ENCODE measurements at regions not wholly inside any gene's neighbourhood (a gene's known extent, or its start where the extent isn't known, plus 50 kb on each side); places are given as distances from the start of the nearest gene placed in this dataset.

DNA sequence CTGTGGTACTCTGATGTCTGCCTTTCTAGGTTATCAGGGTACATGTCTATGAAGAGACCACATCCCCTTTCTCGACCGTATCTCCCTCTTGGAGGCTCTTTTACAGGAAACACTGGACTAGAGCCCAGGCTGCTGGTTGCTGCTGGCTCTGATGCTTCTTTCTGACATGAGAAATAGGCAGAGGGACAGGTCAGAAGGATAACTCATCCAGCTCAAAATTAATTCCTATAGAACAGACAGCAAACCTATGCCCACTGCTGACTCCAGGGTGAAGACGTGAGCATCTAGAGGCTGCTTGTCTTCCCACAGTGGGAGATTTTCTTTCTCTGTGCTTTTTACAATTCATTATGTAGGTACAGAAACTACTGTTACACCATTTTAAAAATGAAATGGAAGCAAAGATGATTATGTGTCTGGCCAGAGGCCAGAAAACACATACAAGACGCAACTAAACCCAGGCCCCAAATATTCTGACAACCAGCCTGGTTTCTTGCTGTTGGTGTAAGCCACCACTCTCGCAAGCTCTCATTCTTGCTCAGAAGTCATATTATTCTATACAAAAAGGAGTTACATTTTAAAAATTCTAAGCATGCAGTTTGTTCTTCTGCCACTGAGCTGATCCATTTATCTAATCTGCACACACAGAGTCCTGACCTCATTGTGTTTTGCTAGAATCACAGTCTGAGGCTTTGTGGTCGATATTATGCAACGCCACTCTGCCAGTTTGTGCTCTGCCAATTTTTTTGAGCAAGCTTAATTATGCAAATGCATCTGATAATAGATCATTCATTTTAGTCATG, 424.3 kb downstream of the KIF20B start:
- Histone ChIP-seq H3K4me3 (ENCODE audit: low read depth in 1 of 2, low read length in 2 of 2) (no peak overlapping the region), H3K27ac (ENCODE audit: low read length) (no peak overlapping the region), H3K9me3 (ENCODE audit: control insufficient read depth in 1 of 2, low read length in 2 of 2) (no peaks in the 10 kb centered on the region), H3K27me3 (ENCODE audit: low read depth, low read length) (no peaks in the 10 kb centered on the region), H3K36me3 (ENCODE audit: control insufficient read depth in 1 of 2, insufficient read depth in 2 of 2, low read length in 2 of 2) (no peaks in the 10 kb centered on the region), H3K4me1 (ENCODE audit: control insufficient read depth in 1 of 2, insufficient read depth in 2 of 2, low read length in 2 of 2) (no peaks in the 10 kb centered on the region)

DNA sequence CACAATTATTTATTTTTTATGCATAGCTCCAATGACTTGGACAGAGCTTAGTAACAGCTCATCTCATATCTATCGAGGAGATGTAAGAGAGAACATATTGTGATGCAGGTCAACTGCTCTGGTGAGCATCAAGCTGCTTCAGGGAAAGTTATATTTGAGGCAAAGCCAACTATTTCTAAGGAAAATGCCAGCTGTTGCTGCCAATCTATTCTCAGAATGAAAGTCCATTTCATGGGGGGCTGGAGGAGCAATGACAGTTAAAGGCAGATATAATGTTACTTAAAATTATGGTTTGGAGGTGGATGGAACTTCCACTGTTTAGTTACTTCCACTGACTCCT, 424.8 kb downstream of the KIF20B start:
- no peak overlapping the region for H3K4me3 ChIP-seq (ENCODE audit: low read depth in 1 of 2, low read length in 2 of 2)
- H3K9me3 ChIP-seq (ENCODE audit: control insufficient read depth in 1 of 2, low read length in 2 of 2) = peaks cover 0 to 2% of the 10 kb centered on the region in 2 donors
- no peaks in the 10 kb centered on the region for H3K4me1 ChIP-seq (ENCODE audit: control insufficient read depth in 1 of 2, insufficient read depth in 2 of 2, low read length in 2 of 2)
- H3K36me3 ChIP-seq (ENCODE audit: control insufficient read depth in 1 of 2, insufficient read depth in 2 of 2, low read length in 2 of 2) = no peaks in the 10 kb centered on the region
- no peaks in the 10 kb centered on the region for H3K27me3 ChIP-seq (ENCODE audit: low read depth, low read length)
- no peak overlapping the region for H3K27ac ChIP-seq (ENCODE audit: low read length)

DNA sequence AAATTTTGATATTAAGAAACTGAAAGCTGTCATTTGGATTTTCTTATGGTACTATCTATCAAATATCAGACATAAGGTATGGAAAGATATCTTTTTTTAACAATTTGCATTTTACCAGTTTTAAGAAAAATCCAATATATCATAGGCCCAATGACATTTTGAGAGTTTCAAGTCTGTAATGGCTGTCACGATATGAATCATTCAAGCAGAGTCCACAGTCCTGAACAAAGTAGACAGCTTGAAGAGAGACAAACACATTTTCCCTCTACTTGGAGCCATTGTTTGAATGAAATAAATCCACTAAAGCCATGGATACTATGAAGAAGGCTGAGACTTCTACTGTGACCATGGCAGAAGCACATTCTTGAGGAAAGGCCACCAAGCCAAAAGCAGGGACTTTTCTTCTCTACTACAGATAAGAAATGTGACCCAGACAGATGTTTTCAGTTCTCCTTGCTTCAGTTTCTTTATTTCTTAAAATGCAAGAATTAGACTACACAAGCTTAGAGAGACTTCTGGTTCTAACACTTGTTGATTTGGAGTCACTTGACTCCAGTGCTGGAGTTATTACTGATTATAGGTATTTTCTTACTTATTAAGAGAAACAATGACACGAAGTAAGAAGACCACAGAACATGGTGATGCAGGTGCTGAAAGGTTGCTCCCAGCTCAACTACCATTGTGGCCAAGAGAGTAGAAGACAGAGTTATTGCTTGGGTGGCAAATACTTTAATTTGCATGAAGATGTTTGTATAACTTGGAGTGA, 429.1 kb downstream of the KIF20B start:
- H3K4me3 ChIP-seq (ENCODE audit: low read depth in 1 of 2, low read length in 2 of 2) = no peak overlapping the region
- H3K9me3 ChIP-seq (ENCODE audit: control insufficient read depth in 1 of 2, low read length in 2 of 2) = peaks cover 0 to 10% of the 10 kb centered on the region in 2 donors
- H3K27ac ChIP-seq (ENCODE audit: low read length) = no peak overlapping the region
- no peaks in the 10 kb centered on the region for H3K4me1 ChIP-seq (ENCODE audit: control insufficient read depth in 1 of 2, insufficient read depth in 2 of 2, low read length in 2 of 2)
- H3K27me3 ChIP-seq (ENCODE audit: low read depth, low read length) = no peaks in the 10 kb centered on the region
- H3K36me3 ChIP-seq (ENCODE audit: control insufficient read depth in 1 of 2, insufficient read depth in 2 of 2, low read length in 2 of 2) = no peaks in the 10 kb centered on the region

DNA sequence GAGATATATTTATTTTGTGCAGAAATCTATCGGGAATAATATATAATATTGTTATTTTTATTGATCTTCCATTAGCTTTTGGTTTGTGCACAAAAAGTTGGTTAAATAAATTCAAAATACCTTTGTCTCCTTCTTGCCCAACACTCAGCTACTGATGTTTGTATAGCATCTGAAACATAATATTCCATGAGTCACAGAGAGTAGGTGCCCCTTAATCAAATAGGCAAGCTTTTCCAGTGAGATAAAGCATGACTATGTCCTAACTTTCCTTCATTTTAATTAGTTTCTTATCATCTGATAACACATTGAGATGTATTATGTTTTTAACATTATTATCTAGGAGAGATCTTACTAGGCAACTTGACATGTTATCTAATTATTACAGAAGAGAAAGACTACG, 432.2 kb downstream of the KIF20B start:
- H3K4me3 ChIP-seq (ENCODE audit: low read depth in 1 of 2, low read length in 2 of 2) = no peak overlapping the region
- H3K9me3 ChIP-seq (ENCODE audit: control insufficient read depth in 1 of 2, low read length in 2 of 2) = peaks cover 22 to 37% of the 10 kb centered on the region in 2 donors
- H3K27ac ChIP-seq (ENCODE audit: low read length) = no peak overlapping the region
- no peaks in the 10 kb centered on the region for H3K4me1 ChIP-seq (ENCODE audit: control insufficient read depth in 1 of 2, insufficient read depth in 2 of 2, low read length in 2 of 2)
- no peaks in the 10 kb centered on the region for H3K36me3 ChIP-seq (ENCODE audit: control insufficient read depth in 1 of 2, insufficient read depth in 2 of 2, low read length in 2 of 2)
- H3K27me3 ChIP-seq (ENCODE audit: low read depth, low read length) = no peaks in the 10 kb centered on the region

DNA sequence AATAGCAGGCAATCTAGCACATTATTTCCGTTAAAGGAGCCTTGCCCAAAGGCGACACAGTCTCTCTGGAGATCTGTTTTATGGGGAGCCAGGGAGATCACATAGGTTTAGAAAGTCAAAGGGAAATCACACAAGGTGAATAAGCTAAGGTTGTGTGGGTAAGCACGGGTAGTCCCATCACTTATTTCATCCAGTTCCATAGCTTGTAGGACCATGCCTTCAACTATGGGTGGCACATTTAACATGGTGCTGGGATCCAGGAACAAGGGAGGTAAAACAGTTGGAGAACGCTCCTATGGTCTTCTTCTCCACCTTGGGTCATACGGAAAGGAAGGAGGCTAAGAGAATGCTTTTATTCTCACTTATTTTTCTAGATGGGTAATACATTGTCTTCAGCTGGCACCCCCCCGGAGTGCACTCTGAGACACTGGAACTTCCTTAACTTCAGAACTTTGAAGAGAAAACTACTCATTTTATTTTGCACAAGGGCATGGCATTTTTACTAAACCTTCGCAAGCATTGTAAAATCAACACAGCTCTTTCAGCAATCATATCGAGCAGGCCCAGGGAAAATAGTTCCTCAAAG, 435.4 kb downstream of the KIF20B start:
- H3K27ac ChIP-seq (ENCODE audit: low read length) = no peak overlapping the region
- H3K9me3 ChIP-seq (ENCODE audit: control insufficient read depth in 1 of 2, low read length in 2 of 2) = peaks cover 22 to 44% of the 10 kb centered on the region in 2 donors
- H3K36me3 ChIP-seq (ENCODE audit: control insufficient read depth in 1 of 2, insufficient read depth in 2 of 2, low read length in 2 of 2) = no peaks in the 10 kb centered on the region
- H3K4me3 ChIP-seq (ENCODE audit: low read depth in 1 of 2, low read length in 2 of 2) = peak overlapping the region in 1 of 2 donors; percentile 7
- no peaks in the 10 kb centered on the region for H3K27me3 ChIP-seq (ENCODE audit: low read depth, low read length)
- H3K4me1 ChIP-seq (ENCODE audit: control insufficient read depth in 1 of 2, insufficient read depth in 2 of 2, low read length in 2 of 2) = no peaks in the 10 kb centered on the region

DNA sequence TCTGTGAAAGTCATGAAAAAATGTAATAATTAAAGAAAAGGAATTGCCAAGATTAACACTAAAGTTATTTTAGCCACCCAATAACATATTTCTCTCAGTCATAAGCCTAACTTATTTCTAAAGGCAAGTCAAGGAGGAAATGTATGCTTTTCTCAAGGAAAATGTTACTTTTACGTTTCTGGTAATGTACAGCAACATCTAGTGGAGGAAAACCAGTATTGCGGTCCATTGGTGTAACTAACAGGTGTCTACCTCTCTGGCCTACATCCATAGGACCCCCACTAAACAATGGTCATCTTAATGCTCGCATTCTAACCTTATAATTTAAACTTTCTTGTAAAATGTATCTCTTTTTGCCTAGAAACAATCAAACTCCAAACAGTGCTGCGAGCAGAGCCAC, 437.5 kb downstream of the KIF20B start:
- no peaks in the 10 kb centered on the region for H3K4me1 ChIP-seq (ENCODE audit: control insufficient read depth in 1 of 2, insufficient read depth in 2 of 2, low read length in 2 of 2)
- H3K36me3 ChIP-seq (ENCODE audit: control insufficient read depth in 1 of 2, insufficient read depth in 2 of 2, low read length in 2 of 2) = no peaks in the 10 kb centered on the region
- H3K9me3 ChIP-seq (ENCODE audit: control insufficient read depth in 1 of 2, low read length in 2 of 2) = peaks cover 22 to 44% of the 10 kb centered on the region in 2 donors
- H3K27ac ChIP-seq (ENCODE audit: low read length) = no peak overlapping the region
- H3K27me3 ChIP-seq (ENCODE audit: low read depth, low read length) = no peaks in the 10 kb centered on the region
- peak overlapping the region in 1 of 2 donors; percentile 12 for H3K4me3 ChIP-seq (ENCODE audit: low read depth in 1 of 2, low read length in 2 of 2)

DNA sequence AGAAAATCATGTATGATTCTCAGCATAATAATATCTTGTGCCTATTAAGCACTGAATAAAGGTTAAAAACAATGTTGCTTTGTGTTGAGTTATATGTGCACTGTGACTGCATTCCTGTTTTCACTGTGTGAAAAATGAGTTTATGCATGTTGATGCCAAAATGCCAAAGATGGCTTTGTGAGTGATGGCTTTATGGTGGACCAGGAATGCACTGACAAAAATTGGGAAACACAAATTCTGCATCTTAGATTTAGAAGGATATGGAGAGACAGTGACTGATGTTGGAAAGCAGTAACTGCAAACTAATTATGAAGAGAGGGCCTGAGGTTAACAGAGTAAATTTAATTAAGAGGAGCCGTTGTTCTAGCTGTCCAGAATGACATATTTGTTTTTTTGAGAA, 440.4 kb downstream of the KIF20B start:
- H3K4me3 ChIP-seq (ENCODE audit: low read depth in 1 of 2, low read length in 2 of 2) = no peak overlapping the region
- no peak overlapping the region for H3K27ac ChIP-seq (ENCODE audit: low read length)
- peaks cover 12 to 27% of the 10 kb centered on the region in 2 donors for H3K9me3 ChIP-seq (ENCODE audit: control insufficient read depth in 1 of 2, low read length in 2 of 2)
- H3K36me3 ChIP-seq (ENCODE audit: control insufficient read depth in 1 of 2, insufficient read depth in 2 of 2, low read length in 2 of 2) = no peaks in the 10 kb centered on the region
- H3K27me3 ChIP-seq (ENCODE audit: low read depth, low read length) = no peaks in the 10 kb centered on the region
- no peaks in the 10 kb centered on the region for H3K4me1 ChIP-seq (ENCODE audit: control insufficient read depth in 1 of 2, insufficient read depth in 2 of 2, low read length in 2 of 2)

DNA sequence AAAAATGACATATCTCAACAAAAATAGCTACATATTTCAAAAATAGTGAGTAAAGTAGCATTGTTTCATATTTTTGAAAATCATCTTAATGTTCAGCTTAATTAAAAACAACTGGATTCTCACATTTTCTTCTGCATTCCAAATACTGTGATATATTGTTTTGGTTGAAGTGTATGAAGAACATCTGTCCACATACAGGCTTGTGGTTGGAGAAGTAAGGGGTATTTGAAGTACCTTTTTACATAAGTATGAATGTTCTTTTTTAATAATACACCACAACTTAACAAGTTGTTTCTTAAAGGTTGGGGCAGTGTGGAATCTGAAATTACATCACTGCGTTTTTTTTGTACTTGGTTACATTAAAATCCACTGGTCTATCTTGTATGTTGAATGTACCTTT, 442.5 kb downstream of the KIF20B start:
- Histone ChIP-seq H3K27ac (ENCODE audit: low read length) (no peak overlapping the region), H3K27me3 (ENCODE audit: low read depth, low read length) (no peaks in the 10 kb centered on the region), H3K4me3 (ENCODE audit: low read depth in 1 of 2, low read length in 2 of 2) (no peak overlapping the region), H3K36me3 (ENCODE audit: control insufficient read depth in 1 of 2, insufficient read depth in 2 of 2, low read length in 2 of 2) (no peaks in the 10 kb centered on the region), H3K9me3 (ENCODE audit: control insufficient read depth in 1 of 2, low read length in 2 of 2) (peaks cover 0 to 12% of the 10 kb centered on the region in 2 donors), H3K4me1 (ENCODE audit: control insufficient read depth in 1 of 2, insufficient read depth in 2 of 2, low read length in 2 of 2) (no peaks in the 10 kb centered on the region)

DNA sequence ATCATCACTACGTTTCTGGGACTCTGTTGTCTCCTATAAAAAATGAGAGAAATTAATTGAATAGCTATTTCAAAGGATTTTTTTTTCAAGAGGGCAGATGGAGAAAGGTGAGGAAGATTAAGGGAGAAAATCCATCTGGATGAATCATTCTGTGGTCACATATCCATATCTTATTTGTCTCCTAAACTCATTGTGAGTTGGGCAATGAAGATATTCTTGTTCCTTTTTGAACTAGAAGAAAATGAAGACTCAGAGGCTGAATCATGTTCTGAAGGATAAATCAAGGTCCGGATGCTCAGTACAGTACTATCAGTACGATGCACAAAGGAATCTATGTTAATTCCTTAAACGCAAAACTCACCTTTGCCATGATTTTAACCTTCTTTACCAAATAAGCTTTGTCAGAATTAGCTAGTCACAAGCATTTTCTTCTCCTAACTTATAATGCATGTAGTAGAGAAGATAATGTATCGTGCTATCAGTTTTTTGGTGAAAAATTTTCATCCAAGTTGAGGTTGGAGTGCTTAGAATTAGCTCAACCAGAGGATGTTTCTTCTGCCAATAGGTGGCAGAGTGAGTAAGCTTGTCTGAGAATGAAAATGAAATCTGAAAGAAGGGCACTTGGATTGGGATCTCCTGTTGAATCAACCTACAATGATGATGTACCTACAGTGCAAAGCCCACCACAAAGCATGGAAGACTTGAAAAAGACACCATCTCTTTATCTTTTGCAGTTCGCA, 446.9 kb downstream of the KIF20B start:
- no peaks in the 10 kb centered on the region for H3K4me1 ChIP-seq (ENCODE audit: control insufficient read depth in 1 of 2, insufficient read depth in 2 of 2, low read length in 2 of 2)
- H3K27ac ChIP-seq (ENCODE audit: low read length) = no peak overlapping the region
- no peaks in the 10 kb centered on the region for H3K27me3 ChIP-seq (ENCODE audit: low read depth, low read length)

DNA sequence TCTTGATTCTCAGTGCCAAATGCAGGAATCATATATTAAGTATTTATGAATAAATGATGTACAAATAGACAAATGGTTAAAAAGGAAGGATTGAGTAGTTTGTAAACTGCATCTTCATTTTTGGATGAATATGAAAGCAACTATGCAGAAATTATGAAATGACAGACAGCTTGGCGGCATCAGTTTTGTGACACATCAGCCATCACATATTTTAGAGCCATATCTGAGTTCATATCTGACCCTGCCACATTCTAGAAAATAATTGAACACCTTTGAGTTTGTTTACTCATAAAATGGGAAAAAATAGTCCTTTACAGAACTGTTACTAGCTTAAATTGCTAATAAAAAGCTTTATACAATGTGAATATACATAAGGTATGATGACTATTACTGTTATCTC, 448.2 kb downstream of the KIF20B start:
- H3K4me3 ChIP-seq (ENCODE audit: low read depth in 1 of 2, low read length in 2 of 2) = no peak overlapping the region
- no peaks in the 10 kb centered on the region for H3K9me3 ChIP-seq (ENCODE audit: control insufficient read depth in 1 of 2, low read length in 2 of 2)

More for the DNA sequence above, 446.9 kb downstream of the KIF20B start:
- Histone ChIP-seq H3K36me3 (ENCODE audit: control insufficient read depth in 1 of 2, insufficient read depth in 2 of 2, low read length in 2 of 2) (no peaks in the 10 kb centered on the region), H3K9me3 (ENCODE audit: control insufficient read depth in 1 of 2, low read length in 2 of 2) (no peaks in the 10 kb centered on the region), H3K4me3 (ENCODE audit: low read depth in 1 of 2, low read length in 2 of 2) (no peak overlapping the region)

DNA sequence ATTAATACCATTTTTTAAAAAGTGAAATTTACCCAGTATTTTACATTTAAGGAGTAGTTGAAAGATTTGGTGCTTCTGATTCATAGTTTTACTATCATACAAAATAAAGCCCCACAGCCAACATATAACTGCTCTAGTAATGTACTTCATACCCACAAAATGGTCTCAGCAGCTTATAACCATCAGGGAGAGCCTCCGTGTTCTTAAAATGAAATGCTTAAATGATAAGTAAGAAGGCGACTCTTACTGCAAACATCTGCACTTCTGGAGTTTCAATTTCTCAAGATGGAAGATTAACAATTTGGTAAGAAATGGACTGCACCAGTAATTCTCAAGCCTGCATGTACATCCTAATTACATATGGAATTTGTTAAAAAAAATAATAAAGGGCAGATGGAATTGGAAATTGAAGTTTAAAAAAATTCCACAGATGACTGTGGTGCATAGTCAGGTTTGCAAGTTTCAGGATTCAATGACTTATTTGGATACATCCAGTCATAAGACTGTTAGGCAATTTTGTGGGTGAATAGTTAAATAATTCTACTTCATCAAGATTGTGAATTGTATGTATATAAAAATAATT, 461.0 kb downstream of the KIF20B start:
- Histone ChIP-seq H3K27me3 (ENCODE audit: low read depth, low read length) (no peaks in the 10 kb centered on the region), H3K27ac (ENCODE audit: low read length) (no peak overlapping the region), H3K4me1 (ENCODE audit: control insufficient read depth in 1 of 2, insufficient read depth in 2 of 2, low read length in 2 of 2) (no peaks in the 10 kb centered on the region), H3K36me3 (ENCODE audit: control insufficient read depth in 1 of 2, insufficient read depth in 2 of 2, low read length in 2 of 2) (no peaks in the 10 kb centered on the region), H3K4me3 (ENCODE audit: low read depth in 1 of 2, low read length in 2 of 2) (no peak overlapping the region), H3K9me3 (ENCODE audit: control insufficient read depth in 1 of 2, low read length in 2 of 2) (peaks cover 0 to 9% of the 10 kb centered on the region in 2 donors)

More for the DNA sequence above, 448.2 kb downstream of the KIF20B start:
- no peaks in the 10 kb centered on the region for H3K4me1 ChIP-seq (ENCODE audit: control insufficient read depth in 1 of 2, insufficient read depth in 2 of 2, low read length in 2 of 2)
- no peaks in the 10 kb centered on the region for H3K27me3 ChIP-seq (ENCODE audit: low read depth, low read length)
- no peak overlapping the region for H3K27ac ChIP-seq (ENCODE audit: low read length)
- no peaks in the 10 kb centered on the region for H3K36me3 ChIP-seq (ENCODE audit: control insufficient read depth in 1 of 2, insufficient read depth in 2 of 2, low read length in 2 of 2)
